Skeletal muscle satellite cell (primary cell): ENCODE measurements at regions not wholly inside any gene's neighbourhood (a gene's known extent, or its start where the extent isn't known, plus 50 kb on each side); places are given as distances from the start of the nearest gene placed in this dataset.

Experiments used
- H3K27me3 ChIP-seq: 2 replicates; pipeline ENCODE4 v1.7.0; 2013; ENCODE audit warnings: low read length; ENCODE audit not compliant: control insufficient read depth, insufficient read depth
- H3K36me3 ChIP-seq: 2 replicates; pipeline ENCODE4 v1.7.0; 2013; ENCODE audit warnings: mild to moderate bottlenecking, control low read depth, low read length; ENCODE audit not compliant: insufficient read depth
- H3K4me1 ChIP-seq: 2 replicates; pipeline ENCODE4 v1.7.0; 2013; ENCODE audit warnings: low read length; ENCODE audit not compliant: control insufficient read depth, insufficient read depth
- H3K4me2 ChIP-seq: 2 replicates; pipeline ENCODE4 v1.7.0; 2013; ENCODE audit warnings: mild to moderate bottlenecking, low read length
- H3K4me3 ChIP-seq: 2 replicates; pipeline ENCODE4 v1.7.0; 2013; ENCODE audit warnings: low read length
- H3K9ac ChIP-seq: 2 replicates; pipeline ENCODE4 v1.7.0; 2013; ENCODE audit warnings: mild to moderate bottlenecking, low read depth, low read length, moderate library complexity
- H3K9me3 ChIP-seq: replicated peaks from 2 replicates; pipeline ENCODE4 v1.7.0; 2013; ENCODE audit warnings: mild to moderate bottlenecking, control low read depth, low read length

- Histone ChIP-seq H3K36me3 (no peaks in the 10 kb centered on the region), H3K4me3 (no peak overlapping the region), H3K4me2 (no peak overlapping the region), H3K9ac (no peak overlapping the region), H3K4me1 (no peaks in the 10 kb centered on the region), H3K9me3 (no peaks in the 10 kb centered on the region), H3K27me3 (no peaks in the 10 kb centered on the region)
Measured at GRCh38 chr11:37942081-37942480, 1344.0 kb upstream of the RAG2 start.

- Histone ChIP-seq H3K4me3 (no peak overlapping the region), H3K9me3 (no peaks in the 10 kb centered on the region), H3K36me3 (no peaks in the 10 kb centered on the region), H3K4me2 (no peak overlapping the region), H3K27me3 (no peaks in the 10 kb centered on the region), H3K4me1 (no peaks in the 10 kb centered on the region), H3K9ac (no peak overlapping the region)
Measured at GRCh38 chr11:37929100-37929653, 1331.1 kb upstream of the RAG2 start.

GRCh38 chr11:37926772-37927171, 1328.7 kb upstream of the RAG2 start:
- no peaks in the 10 kb centered on the region for H3K4me1 ChIP-seq
- no peak overlapping the region for H3K4me2 ChIP-seq
- H3K36me3 ChIP-seq = no peaks in the 10 kb centered on the region
- H3K27me3 ChIP-seq = no peaks in the 10 kb centered on the region
- H3K9ac ChIP-seq = no peak overlapping the region
- no peaks in the 10 kb centered on the region for H3K9me3 ChIP-seq
- H3K4me3 ChIP-seq = no peak overlapping the region

GRCh38 chr11:37916331-37916730, 1318.3 kb upstream of the RAG2 start:
- H3K4me1 ChIP-seq = no peaks in the 10 kb centered on the region
- H3K27me3 ChIP-seq = no peaks in the 10 kb centered on the region
- H3K4me3 ChIP-seq = no peak overlapping the region
- H3K4me2 ChIP-seq = no peak overlapping the region
- H3K36me3 ChIP-seq = no peaks in the 10 kb centered on the region
- no peaks in the 10 kb centered on the region for H3K9me3 ChIP-seq
- no peak overlapping the region for H3K9ac ChIP-seq

GRCh38 chr11:37914859-37915258, 1316.8 kb upstream of the RAG2 start:
- H3K9ac ChIP-seq = no peak overlapping the region
- no peaks in the 10 kb centered on the region for H3K36me3 ChIP-seq
- H3K4me1 ChIP-seq = no peaks in the 10 kb centered on the region
- H3K9me3 ChIP-seq = no peaks in the 10 kb centered on the region
- H3K4me3 ChIP-seq = no peak overlapping the region
- no peaks in the 10 kb centered on the region for H3K27me3 ChIP-seq
- no peak overlapping the region for H3K4me2 ChIP-seq

- Histone ChIP-seq H3K4me3 (no peak overlapping the region), H3K9ac (no peak overlapping the region), H3K4me1 (no peaks in the 10 kb centered on the region), H3K4me2 (no peak overlapping the region), H3K36me3 (no peaks in the 10 kb centered on the region), H3K9me3 (no peaks in the 10 kb centered on the region), H3K27me3 (no peaks in the 10 kb centered on the region)
Measured at GRCh38 chr11:37908219-37908548, 1310.1 kb upstream of the RAG2 start.

GRCh38 chr11:37907436-37908218, 1309.6 kb upstream of the RAG2 start:
- no peaks in the 10 kb centered on the region for H3K9me3 ChIP-seq
- H3K36me3 ChIP-seq = no peaks in the 10 kb centered on the region
- no peaks in the 10 kb centered on the region for H3K4me1 ChIP-seq
- H3K27me3 ChIP-seq = no peaks in the 10 kb centered on the region
- H3K9ac ChIP-seq = no peak overlapping the region
- no peak overlapping the region for H3K4me3 ChIP-seq
- no peak overlapping the region for H3K4me2 ChIP-seq

- Histone ChIP-seq H3K4me1 (no peaks in the 10 kb centered on the region), H3K4me2 (no peak overlapping the region), H3K36me3 (no peaks in the 10 kb centered on the region), H3K4me3 (no peak overlapping the region), H3K27me3 (no peaks in the 10 kb centered on the region), H3K9ac (no peak overlapping the region), H3K9me3 (no peaks in the 10 kb centered on the region)
Measured at GRCh38 chr11:37905707-37906417, 1307.8 kb upstream of the RAG2 start.

- no peaks in the 10 kb centered on the region for H3K36me3 ChIP-seq
- H3K4me1 ChIP-seq = no peaks in the 10 kb centered on the region
- no peak overlapping the region for H3K9ac ChIP-seq
- H3K9me3 ChIP-seq = peaks cover 3% of the 10 kb centered on the region
- H3K27me3 ChIP-seq = no peaks in the 10 kb centered on the region
- H3K4me2 ChIP-seq = no peak overlapping the region
- no peak overlapping the region for H3K4me3 ChIP-seq
Measured at GRCh38 chr11:37896016-37896415, 1298.0 kb upstream of the RAG2 start.

GRCh38 chr11:37881741-37882140, 1283.7 kb upstream of the RAG2 start:
- no peaks in the 10 kb centered on the region for H3K36me3 ChIP-seq
- H3K4me3 ChIP-seq = no peak overlapping the region
- no peak overlapping the region for H3K9ac ChIP-seq
- H3K4me1 ChIP-seq = no peaks in the 10 kb centered on the region
- H3K4me2 ChIP-seq = no peak overlapping the region
- no peaks in the 10 kb centered on the region for H3K27me3 ChIP-seq
- H3K9me3 ChIP-seq = no peaks in the 10 kb centered on the region

GRCh38 chr11:37861671-37862070, 1263.6 kb upstream of the RAG2 start:
- Histone ChIP-seq H3K4me3 (no peak overlapping the region), H3K9ac (no peak overlapping the region), H3K4me2 (no peak overlapping the region), H3K36me3 (no peaks in the 10 kb centered on the region), H3K4me1 (no peaks in the 10 kb centered on the region), H3K9me3 (no peaks in the 10 kb centered on the region), H3K27me3 (peaks cover 2% of the 10 kb centered on the region)
